A549 (cell line): ENCODE measurements at regions not wholly inside any gene's neighbourhood (a gene's known extent, or its start where the extent isn't known, plus 50 kb on each side); places are given as distances from the start of the nearest gene placed in this dataset.

Source experiments
- ATAC-seq, 2 experiments: fragments of 200-7000 bp in 1 of 2; fragments of >200 bp in 1 of 2; cut with Nextera tagmentation in 1 of 2; cut with Tn5 transposase in 1 of 2; 3 replicates each; pipeline versions ENCODE4 v1.8.0 to v1.9.1; 2018 to 2020; ENCODE audit warnings: mild to moderate bottlenecking in 1 of 2, moderate library complexity in 1 of 2
- CTCF ChIA-PET: fragments of 300-600 bp; sonication (Branson Sonifier 250); formaldehyde crosslinking; extraction: SDS; loops from one replicate; lab custom pipeline; 2021; ENCODE audit warnings: antibody characterized with exemption, inconsistent platforms; lab: Yijun Ruan, JAX
- POLR2A ChIA-PET: fragments of 350-600 bp; formaldehyde crosslinking; extraction: SDS; loops from one replicate; lab custom pipeline; 2021; ENCODE audit warnings: antibody characterized with exemption, inconsistent platforms; lab: Yijun Ruan, JAX
- DNase-seq, 2 experiments: peaks; one replicate each; pipeline versions ENCODE4 v3.0.0 to v3.0.0-alpha.2; 2011 to 2016; ENCODE audit warnings: low read depth in 1 of 2, low spot score in 1 of 2
- FAIRE-seq: peaks from 2 replicates; lab custom pipeline; 2011; peaks lifted over from hg19 to GRCh38; lab: Jason Lieb, UNC
- H3K27ac ChIP-seq, 2 experiments: fragments of >200 bp; sonication (Bioruptor Twin); formaldehyde crosslinking; 3 replicates each; pipeline ENCODE4 v1.5.1; 2016 to 2017
- H3K4me1 ChIP-seq: fragments of >200 bp; sonication (Bioruptor Twin); formaldehyde crosslinking; 3 replicates; pipeline ENCODE4 v1.6.1; 2016
- H3K4me2 ChIP-seq: fragments of >200 bp; sonication (Bioruptor Twin); formaldehyde crosslinking; 3 replicates; pipeline ENCODE4 v1.6.1; 2016
- H3K4me3 ChIP-seq: fragments of >200 bp; sonication (Bioruptor Twin); formaldehyde crosslinking; 3 replicates; pipeline ENCODE4 v1.5.1; 2016
- H3K9me3 ChIP-seq: fragments of >200 bp; sonication (Bioruptor Twin); formaldehyde crosslinking; 3 replicates; pipeline ENCODE4 v1.6.1; 2016
- ATOH8 ChIP-seq: fragments of 250-450 bp; sonication (Bioruptor Pico); IDR thresholded peaks from 2 replicates; pipeline ENCODE4 v1.5.0; 2020; ENCODE audit warnings: low read depth, mild to moderate bottlenecking, moderate library complexity
- BHLHE40 ChIP-seq: IDR thresholded peaks from 2 replicates; pipeline ENCODE4 v1.6.1; 2012; ENCODE audit warnings: low read depth, low read length, inconsistent platforms
- CBX2 ChIP-seq: fragments of 200-600 bp; sonication (generic); IDR thresholded peaks from 2 replicates; pipeline ENCODE4 v1.6.1; 2016; ENCODE audit warnings: low read depth, mild to moderate bottlenecking, borderline replicate concordance
- CBX8 ChIP-seq: fragments of 200-600 bp; sonication (generic); IDR thresholded peaks from 2 replicates; pipeline ENCODE4 v1.6.1; 2016
- CHD4 ChIP-seq: fragments of 200-600 bp; sonication (generic); IDR thresholded peaks from 2 replicates; pipeline ENCODE4 v1.6.1; 2016; ENCODE audit warnings: antibody characterized with exemption, mild to moderate bottlenecking, borderline replicate concordance
- ESRRA ChIP-seq: fragments of 150-350 bp; IDR thresholded peaks from 2 replicates; pipeline ENCODE4 v1.6.1; 2014; ENCODE audit warnings: mild to moderate bottlenecking, low read length, borderline replicate concordance
- GATA3 ChIP-seq: IDR thresholded peaks from 2 replicates; pipeline ENCODE4 v1.6.1; 2012; ENCODE audit warnings: borderline replicate concordance
- HES2 ChIP-seq: fragments of >200 bp; sonication (Bioruptor Twin); formaldehyde crosslinking; IDR thresholded peaks from 2 replicates; pipeline ENCODE4 v1.6.1; 2016
- HMGXB4 ChIP-seq: fragments of 250-450 bp; sonication (Bioruptor Pico); IDR thresholded peaks from 2 replicates; pipeline ENCODE4 v1.5.0; 2021; ENCODE audit warnings: mild to moderate bottlenecking, moderate library complexity, borderline replicate concordance
- JUNB ChIP-seq: fragments of >200 bp; sonication (Bioruptor Twin); formaldehyde crosslinking; IDR thresholded peaks from 2 replicates; pipeline ENCODE4 v1.6.1; 2016
- KDM1A ChIP-seq: fragments of 200-600 bp; sonication (generic); IDR thresholded peaks from 2 replicates; pipeline ENCODE4 v1.6.1; 2016; ENCODE audit warnings: low read depth, mild to moderate bottlenecking
- KDM5A ChIP-seq: fragments of 200-600 bp; sonication (generic); IDR thresholded peaks from 2 replicates; pipeline ENCODE4 v1.6.1; 2016; ENCODE audit warnings: antibody characterized with exemption, mild to moderate bottlenecking
- MAZ ChIP-seq: fragments of 150-350 bp; IDR thresholded peaks from 2 replicates; pipeline ENCODE4 v1.6.1; 2014; ENCODE audit warnings: antibody characterized with exemption, low read depth, low read length, borderline replicate concordance
- NPAS2 ChIP-seq: fragments of 250-450 bp; sonication (Bioruptor Pico); IDR thresholded peaks from 2 replicates; pipeline ENCODE4 v1.8.0; 2022; ENCODE audit warnings: mild to moderate bottlenecking, moderate library complexity, borderline replicate concordance
- PHF8 ChIP-seq: fragments of 200-600 bp; sonication (generic); IDR thresholded peaks from 2 replicates; pipeline ENCODE4 v1.6.1; 2016; ENCODE audit warnings: low read depth, mild to moderate bottlenecking, antibody characterized with exemption, moderate library complexity, borderline replicate concordance
- RAD21 ChIP-seq, 2 experiments: fragments of >200 bp in 1 of 2; sonication (Bioruptor Twin) in 1 of 2; formaldehyde crosslinking in 1 of 2; IDR thresholded peaks in 1 of 2; conservative IDR thresholded peaks in 1 of 2; 2 replicates in 1 of 2; 3 replicates in 1 of 2; pipeline ENCODE4 v1.6.1; 2012 to 2018; ENCODE audit warnings: inconsistent platforms in 1 of 2
- RNF2 ChIP-seq: fragments of 200-600 bp; sonication (generic); IDR thresholded peaks from 2 replicates; pipeline ENCODE4 v1.6.1; 2016; ENCODE audit warnings: low read depth, mild to moderate bottlenecking, antibody characterized with exemption, moderate library complexity, borderline replicate concordance
- TFCP2L1 ChIP-seq: fragments of 250-450 bp; sonication (Bioruptor Pico); IDR thresholded peaks from 2 replicates; pipeline ENCODE4 v1.5.0; 2021; ENCODE audit warnings: mild to moderate bottlenecking
- USF2 ChIP-seq: fragments of 450-650 bp; IDR thresholded peaks from 2 replicates; pipeline ENCODE4 v1.6.1; 2014; ENCODE audit warnings: antibody characterized with exemption
- ZSCAN20 ChIP-seq: fragments of 250-450 bp; sonication (Bioruptor Pico); IDR thresholded peaks from 2 replicates; pipeline ENCODE4 v1.8.0; 2022; ENCODE audit warnings: mild to moderate bottlenecking, moderate library complexity
- WGBS: methylation state at CpG from one replicate; pipeline ENCODE4 v1.1.6; 2017; ENCODE audit errors: missing lambda C conversion rate; 5-methylcytosine and 5-hydroxymethylcytosine counted together

GRCh38 chr6:44649365-44650025 lies 262.0 kb downstream of the CDC5L start:
- Histone ChIP-seq H3K27ac (no peak overlapping the region), H3K4me3 (no peak overlapping the region), H3K9me3 (no peaks in the 10 kb centered on the region), H3K4me1 (no peaks in the 10 kb centered on the region), H3K4me2 (no peak overlapping the region)
- TF ChIP-seq KDM5A, result no peak
- no peak for TF ChIP-seq HMGXB4 (CRISPR knock-in tag)
- TF ChIP-seq JUNB, result no peak
- no peak for TF ChIP-seq CBX2
- TF ChIP-seq ZSCAN20 (CRISPR knock-in tag), result no peak
- no peak for TF ChIP-seq NPAS2
- TF ChIP-seq MAZ, result no peak
- TF ChIP-seq CHD4, result no peak
- TF ChIP-seq CBX8, result no peak
- TF ChIP-seq ATOH8, result no peak
- no peak for FAIRE-seq
- no peak for ATAC-seq
- DNase-seq, result no peak
- POLR2A ChIA-PET, result no interaction called here
- CTCF ChIA-PET, result interaction anchor here (1.4 kb wide), 1 partner anchor 174 kb away, joined by 5 read pairs; no protein-coding TSS in a partner anchor
- 38% methylated on average over 4 of the region's 4 CpGs for WGBS

- CTCF ChIA-PET, result no interaction called here
- no peak for TF ChIP-seq PHF8
- TF ChIP-seq KDM1A, result no peak
- TF ChIP-seq RAD21 (conservative IDR thresholded peaks at IDR 0.05 in 1 of 2, IDR thresholded peaks at IDR 0.05 in 1 of 2), result no peak
- no peak for TF ChIP-seq BHLHE40
- TF ChIP-seq HMGXB4 (CRISPR knock-in tag), result no peak
- TF ChIP-seq TFCP2L1 (CRISPR knock-in tag), result no peak
- no peak for TF ChIP-seq GATA3
- no peak for TF ChIP-seq USF2
- no peak for TF ChIP-seq RNF2
- no peak for TF ChIP-seq HES2
- TF ChIP-seq ESRRA, result no peak
- TF ChIP-seq, all 56 proteins: peak for 0
- no peak for DNase-seq
- H3K9me3 ChIP-seq, result no peaks in the 10 kb centered on the region
- no peak overlapping the region for H3K4me2 ChIP-seq
- H3K4me1 ChIP-seq, result no peaks in the 10 kb centered on the region
- no peak overlapping the region for H3K4me3 ChIP-seq
- no peak overlapping the region for H3K27ac ChIP-seq
- FAIRE-seq, result no peak
- POLR2A ChIA-PET, result interaction anchor here (0.5 kb wide), 1 partner anchor 280 kb away, joined by 4 read pairs; no protein-coding TSS in a partner anchor
- ATAC-seq, result no peak
- WGBS, result 77% methylated on average over 6 of the region's 6 CpGs
These were observed 263.0 kb downstream of the CDC5L start for GRCh38 chr6:44650495-44650894.
